ENCODE measurements at regions not wholly inside any gene's neighbourhood (a gene's known extent, or its start where the extent isn't known, plus 50 kb on each side); places are given as distances from the start of the nearest gene placed in this dataset.

DNA sequence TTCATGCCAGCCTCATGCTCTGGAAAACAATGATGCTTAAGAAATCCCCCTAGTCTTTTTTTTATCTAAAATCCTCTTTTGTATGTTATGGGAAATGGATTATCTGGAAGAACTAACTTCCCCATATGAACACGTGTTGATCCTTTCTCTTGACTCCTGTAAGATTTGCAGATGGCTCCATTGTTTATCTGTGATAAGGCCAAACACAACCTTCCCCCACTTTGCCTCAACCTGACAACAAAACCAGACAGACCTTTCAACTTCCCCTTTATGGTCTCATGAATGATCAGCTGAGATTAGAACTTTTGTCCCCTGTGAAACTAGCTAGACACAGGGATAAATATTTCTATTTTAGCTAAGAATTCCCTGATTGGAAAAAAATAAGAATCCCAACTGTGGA lies 828.0 kb upstream of the CDH2 start:
- Mint-ChIP-seq H3K4me1 (no peaks in the 10 kb centered on the region), H3K36me3 (no peaks in the 10 kb centered on the region), H3K9me3 (peaks cover 0 to 40% (median 6%) of the 10 kb centered on the region in 7 donors), H3K27me3 (no peaks in the 10 kb centered on the region), H3K27ac (no peak overlapping the region), H3K4me3 (no peak overlapping the region)
- Histone ChIP-seq H3K9me3 (ENCODE audit: control insufficient read depth in 2 of 2, low read length in 2 of 2) (peaks cover 5 to 25% of the 10 kb centered on the region in 2 experiments), H3K36me3 (ENCODE audit: control insufficient read depth, insufficient read depth, low read length) (no peaks in the 10 kb centered on the region), H3K4me3 (ENCODE audit: low read depth, low read length) (no peak overlapping the region), H3K27me3 (ENCODE audit: control insufficient read depth, insufficient read depth, low read length) (no peaks in the 10 kb centered on the region), H3K27ac (ENCODE audit: insufficient read depth, low read length, poor library complexity, severe bottlenecking) (no peak overlapping the region), H3K4me1 (ENCODE audit: control insufficient read depth, insufficient read depth, low read length, poor library complexity, severe bottlenecking) (no peaks in the 10 kb centered on the region)
- DNase-seq (no peak), ATAC-seq (ENCODE audit: low read depth in 2 of 2) (no peak)

DNA sequence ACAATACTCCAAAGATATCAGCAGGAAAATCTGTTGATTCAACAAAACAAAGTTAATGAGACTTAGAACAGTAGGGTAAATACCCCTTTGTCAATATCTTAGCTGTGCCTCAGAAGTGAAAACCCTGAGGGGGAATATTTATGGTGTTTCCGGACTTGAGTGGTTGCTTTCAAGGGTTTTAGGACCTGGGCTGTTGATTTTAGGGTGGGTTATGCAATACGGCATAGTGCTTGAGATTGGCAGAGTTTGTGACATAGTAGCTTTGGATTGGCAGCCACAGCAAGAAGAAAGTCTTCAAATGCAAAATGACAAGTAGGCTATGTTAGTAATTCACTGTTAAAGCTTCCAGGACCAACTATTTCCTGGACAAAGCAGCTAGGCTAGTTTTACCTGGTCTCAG lies 826.3 kb upstream of the CDH2 start:
- Histone ChIP-seq H3K4me3 (ENCODE audit: low read depth, low read length) (no peak overlapping the region), H3K4me1 (ENCODE audit: control insufficient read depth, insufficient read depth, low read length, poor library complexity, severe bottlenecking) (no peaks in the 10 kb centered on the region), H3K27ac (ENCODE audit: insufficient read depth, low read length, poor library complexity, severe bottlenecking) (no peak overlapping the region), H3K36me3 (ENCODE audit: control insufficient read depth, insufficient read depth, low read length) (no peaks in the 10 kb centered on the region), H3K9me3 (ENCODE audit: control insufficient read depth in 2 of 2, low read length in 2 of 2) (peaks cover 7 to 23% of the 10 kb centered on the region in 2 experiments), H3K27me3 (ENCODE audit: control insufficient read depth, insufficient read depth, low read length) (no peaks in the 10 kb centered on the region)
- H3K27me3 Mint-ChIP-seq: no peaks in the 10 kb centered on the region
- DNase-seq (no peak), ATAC-seq (ENCODE audit: low read depth in 2 of 2) (no peak)
- H3K4me1 Mint-ChIP-seq: no peaks in the 10 kb centered on the region
- H3K9me3 Mint-ChIP-seq: peaks cover 0 to 39% (median 12%) of the 10 kb centered on the region in 7 donors
- no peak overlapping the region for H3K27ac Mint-ChIP-seq
- no peak overlapping the region for H3K4me3 Mint-ChIP-seq
- H3K36me3 Mint-ChIP-seq: no peaks in the 10 kb centered on the region

DNA sequence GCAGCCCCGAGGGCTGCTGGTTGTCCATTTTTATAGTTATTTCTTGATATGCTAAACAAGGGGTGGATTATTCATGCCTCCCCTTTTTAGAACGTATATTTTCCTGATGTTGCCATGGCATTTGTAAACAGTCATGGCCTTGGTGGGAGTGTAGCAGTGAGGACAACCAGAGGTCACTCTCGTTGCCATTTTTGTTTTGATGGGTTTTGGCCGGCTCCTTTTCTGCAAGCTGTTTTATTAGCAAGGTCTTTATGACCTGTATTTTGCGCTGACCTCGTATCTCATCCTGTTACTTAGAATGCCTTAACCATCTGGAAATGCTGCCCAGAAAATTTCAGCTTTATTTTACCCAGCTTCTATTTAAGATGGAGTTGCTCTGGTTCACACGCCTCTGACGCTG lies 825.8 kb upstream of the CDH2 start:
- Histone ChIP-seq H3K36me3 (ENCODE audit: control insufficient read depth, insufficient read depth, low read length) (no peaks in the 10 kb centered on the region), H3K27ac (ENCODE audit: insufficient read depth, low read length, poor library complexity, severe bottlenecking) (no peak overlapping the region), H3K9me3 (ENCODE audit: control insufficient read depth in 2 of 2, low read length in 2 of 2) (peaks cover 7 to 18% of the 10 kb centered on the region in 2 experiments), H3K4me3 (ENCODE audit: low read depth, low read length) (no peak overlapping the region), H3K27me3 (ENCODE audit: control insufficient read depth, insufficient read depth, low read length) (no peaks in the 10 kb centered on the region), H3K4me1 (ENCODE audit: control insufficient read depth, insufficient read depth, low read length, poor library complexity, severe bottlenecking) (no peaks in the 10 kb centered on the region)
- Mint-ChIP-seq H3K27ac (no peak overlapping the region), H3K9me3 (peaks cover 0 to 34% (median 8%) of the 10 kb centered on the region in 7 donors), H3K27me3 (no peaks in the 10 kb centered on the region), H3K4me1 (no peaks in the 10 kb centered on the region), H3K4me3 (no peak overlapping the region), H3K36me3 (no peaks in the 10 kb centered on the region)
- ATAC-seq (ENCODE audit: low read depth in 2 of 2) (no peak), DNase-seq (no peak)

DNA sequence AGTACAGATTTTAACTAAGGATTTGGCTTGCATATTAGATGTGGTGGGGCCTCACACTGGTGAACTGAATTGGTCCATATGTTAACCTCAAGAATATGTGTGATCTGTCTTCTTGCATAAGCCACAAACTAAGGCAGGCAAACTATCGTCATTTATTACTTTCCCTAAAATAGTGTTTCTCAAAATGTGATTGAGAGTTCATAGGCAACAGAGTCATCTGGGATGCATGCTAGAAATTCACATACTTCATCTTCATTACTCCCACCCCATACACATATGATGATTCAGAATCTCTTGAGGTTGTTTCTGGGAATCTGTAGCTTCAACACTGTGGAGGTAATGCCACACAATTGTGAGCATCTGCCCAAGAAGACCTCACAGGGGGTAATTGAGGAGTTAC lies 822.8 kb upstream of the CDH2 start:
- H3K4me3 ChIP-seq (ENCODE audit: low read depth, low read length): no peak overlapping the region
- Mint-ChIP-seq H3K27ac (no peak overlapping the region), H3K9me3 (peaks cover 0 to 35% (median 11%) of the 10 kb centered on the region in 7 donors), H3K36me3 (no peaks in the 10 kb centered on the region), H3K4me1 (no peaks in the 10 kb centered on the region), H3K4me3 (no peak overlapping the region), H3K27me3 (no peaks in the 10 kb centered on the region)
- no peaks in the 10 kb centered on the region for H3K36me3 ChIP-seq (ENCODE audit: control insufficient read depth, insufficient read depth, low read length)
- H3K4me1 ChIP-seq (ENCODE audit: control insufficient read depth, insufficient read depth, low read length, poor library complexity, severe bottlenecking): no peaks in the 10 kb centered on the region
- ATAC-seq (ENCODE audit: low read depth in 2 of 2) (no peak), DNase-seq (no peak)
- H3K27me3 ChIP-seq (ENCODE audit: control insufficient read depth, insufficient read depth, low read length): no peaks in the 10 kb centered on the region
- peaks cover 4 to 18% of the 10 kb centered on the region in 2 experiments for H3K9me3 ChIP-seq (ENCODE audit: control insufficient read depth in 2 of 2, low read length in 2 of 2)
- H3K27ac ChIP-seq (ENCODE audit: insufficient read depth, low read length, poor library complexity, severe bottlenecking): no peak overlapping the region

DNA sequence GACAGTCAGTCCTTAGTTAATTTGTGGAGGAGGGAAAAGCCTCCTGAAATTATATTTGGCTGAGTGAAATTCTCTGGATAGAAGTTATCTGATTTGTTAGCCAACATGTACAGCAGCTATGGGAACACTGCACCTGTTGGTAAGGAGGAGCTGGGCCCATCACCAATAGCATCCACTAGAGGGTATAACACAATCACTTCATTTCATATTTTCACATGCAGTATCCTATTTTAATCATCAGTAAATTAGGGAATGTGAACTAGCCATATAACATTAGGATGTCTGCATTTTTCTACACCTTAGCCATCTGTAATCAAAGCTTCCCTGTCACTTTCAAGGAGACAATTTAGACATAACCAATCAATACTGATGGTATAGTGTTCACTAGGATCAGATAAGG lies 818.4 kb upstream of the CDH2 start:
- Mint-ChIP-seq H3K4me1 (no peaks in the 10 kb centered on the region), H3K9me3 (peaks cover 0 to 27% (median 13%) of the 10 kb centered on the region in 7 donors), H3K36me3 (no peaks in the 10 kb centered on the region), H3K27me3 (no peaks in the 10 kb centered on the region), H3K4me3 (no peak overlapping the region), H3K27ac (no peak overlapping the region)
- ATAC-seq (ENCODE audit: low read depth in 2 of 2): no peak
- Histone ChIP-seq H3K27ac (ENCODE audit: insufficient read depth, low read length, poor library complexity, severe bottlenecking) (no peak overlapping the region), H3K27me3 (ENCODE audit: control insufficient read depth, insufficient read depth, low read length) (no peaks in the 10 kb centered on the region), H3K4me3 (ENCODE audit: low read depth, low read length) (no peak overlapping the region), H3K9me3 (ENCODE audit: control insufficient read depth in 2 of 2, low read length in 2 of 2) (peaks cover 0 to 8% of the 10 kb centered on the region in 2 experiments), H3K4me1 (ENCODE audit: control insufficient read depth, insufficient read depth, low read length, poor library complexity, severe bottlenecking) (no peaks in the 10 kb centered on the region), H3K36me3 (ENCODE audit: control insufficient read depth, insufficient read depth, low read length) (no peaks in the 10 kb centered on the region)
- DNase-seq: no peak

DNA sequence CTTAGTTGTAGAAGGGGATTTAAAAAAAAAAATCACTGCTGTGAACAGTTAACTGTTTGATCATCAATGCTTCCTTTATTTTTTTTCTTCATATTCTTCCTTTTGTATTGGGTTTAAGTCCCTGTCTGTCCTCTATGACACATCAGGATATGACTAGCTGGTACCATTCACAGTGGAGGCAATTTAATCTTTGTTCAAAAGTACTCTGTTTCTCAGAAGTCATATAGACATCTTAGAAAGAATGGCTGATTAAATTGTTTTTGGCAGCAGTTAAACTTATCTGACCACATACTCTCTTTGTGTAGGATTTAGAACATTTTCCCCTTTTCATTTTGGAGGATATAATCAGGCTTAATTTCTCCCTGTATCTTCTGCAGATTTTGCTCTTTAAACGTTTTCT lies 807.8 kb upstream of the CDH2 start:
- Mint-ChIP-seq H3K27ac (no peak overlapping the region), H3K4me3 (no peak overlapping the region), H3K4me1 (no peaks in the 10 kb centered on the region), H3K9me3 (peaks cover 1 to 18% (median 4%) of the 10 kb centered on the region in 7 donors), H3K36me3 (no peaks in the 10 kb centered on the region), H3K27me3 (no peaks in the 10 kb centered on the region)
- H3K4me3 ChIP-seq (ENCODE audit: low read depth, low read length): no peak overlapping the region
- H3K27me3 ChIP-seq (ENCODE audit: control insufficient read depth, insufficient read depth, low read length): no peaks in the 10 kb centered on the region
- H3K4me1 ChIP-seq (ENCODE audit: control insufficient read depth, insufficient read depth, low read length, poor library complexity, severe bottlenecking): no peaks in the 10 kb centered on the region
- peaks cover 0 to 4% of the 10 kb centered on the region in 2 experiments for H3K9me3 ChIP-seq (ENCODE audit: control insufficient read depth in 2 of 2, low read length in 2 of 2)
- H3K27ac ChIP-seq (ENCODE audit: insufficient read depth, low read length, poor library complexity, severe bottlenecking): no peak overlapping the region
- H3K36me3 ChIP-seq (ENCODE audit: control insufficient read depth, insufficient read depth, low read length): no peaks in the 10 kb centered on the region
- DNase-seq (no peak), ATAC-seq (ENCODE audit: low read depth in 2 of 2) (no peak)

DNA sequence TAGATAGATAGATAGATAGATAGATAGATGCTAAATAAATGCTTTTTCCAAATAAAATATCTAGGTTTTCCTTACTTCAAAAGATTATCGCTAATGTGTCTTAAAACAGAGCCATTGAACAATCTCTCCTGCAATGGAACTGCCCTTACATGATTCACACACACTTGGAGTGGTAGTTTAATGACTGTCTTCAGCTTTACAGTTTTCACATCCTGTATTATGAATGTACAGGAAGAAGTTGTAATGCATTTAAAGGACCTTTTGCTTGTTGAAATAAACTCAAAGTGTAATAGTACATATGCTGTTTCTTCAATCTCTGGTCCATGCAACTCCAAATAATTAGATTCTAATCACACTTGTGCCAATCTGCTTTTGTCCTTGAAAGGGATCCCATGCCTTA lies 797.6 kb upstream of the CDH2 start:
- ATAC-seq (ENCODE audit: low read depth in 2 of 2) (no peak), DNase-seq (no peak)
- H3K4me3 ChIP-seq (ENCODE audit: low read depth, low read length): no peak overlapping the region
- Mint-ChIP-seq H3K9me3 (peaks cover 4 to 38% (median 17%) of the 10 kb centered on the region in 7 donors), H3K27me3 (no peaks in the 10 kb centered on the region), H3K4me3 (no peak overlapping the region), H3K36me3 (no peaks in the 10 kb centered on the region), H3K27ac (no peak overlapping the region), H3K4me1 (no peaks in the 10 kb centered on the region)
- peaks cover 2 to 14% of the 10 kb centered on the region in 2 experiments for H3K9me3 ChIP-seq (ENCODE audit: control insufficient read depth in 2 of 2, low read length in 2 of 2)
- no peaks in the 10 kb centered on the region for H3K4me1 ChIP-seq (ENCODE audit: control insufficient read depth, insufficient read depth, low read length, poor library complexity, severe bottlenecking)
- no peak overlapping the region for H3K27ac ChIP-seq (ENCODE audit: insufficient read depth, low read length, poor library complexity, severe bottlenecking)
- H3K27me3 ChIP-seq (ENCODE audit: control insufficient read depth, insufficient read depth, low read length): no peaks in the 10 kb centered on the region
- no peaks in the 10 kb centered on the region for H3K36me3 ChIP-seq (ENCODE audit: control insufficient read depth, insufficient read depth, low read length)

DNA sequence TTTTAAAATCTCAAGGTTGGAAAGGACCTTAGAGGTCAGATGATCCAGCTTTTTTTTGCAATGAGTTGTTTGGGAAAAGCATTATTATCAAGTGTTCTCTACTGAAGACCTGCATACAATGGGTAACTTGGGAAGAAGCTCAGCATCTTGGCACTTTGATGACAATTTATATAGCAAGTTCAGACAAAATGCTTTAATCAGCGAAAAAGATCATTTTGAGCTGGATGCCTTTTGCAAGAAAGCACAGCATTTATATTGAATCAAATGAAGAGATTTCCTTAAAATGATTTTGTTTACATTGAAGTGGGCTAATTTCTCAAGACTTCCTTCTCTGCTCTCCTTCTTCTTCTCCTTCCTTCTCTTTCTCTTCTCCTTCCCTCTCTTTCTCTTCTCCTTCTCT lies 796.4 kb upstream of the CDH2 start:
- no peak for DNase-seq
- H3K4me3 ChIP-seq (ENCODE audit: low read depth, low read length): no peak overlapping the region
- no peak overlapping the region for H3K4me3 Mint-ChIP-seq
- H3K36me3 ChIP-seq (ENCODE audit: control insufficient read depth, insufficient read depth, low read length): no peaks in the 10 kb centered on the region
- no peak for ATAC-seq (ENCODE audit: low read depth in 2 of 2)
- H3K4me1 ChIP-seq (ENCODE audit: control insufficient read depth, insufficient read depth, low read length, poor library complexity, severe bottlenecking): no peaks in the 10 kb centered on the region
- no peaks in the 10 kb centered on the region for H3K4me1 Mint-ChIP-seq
- H3K9me3 Mint-ChIP-seq: peaks cover 8 to 40% (median 20%) of the 10 kb centered on the region in 7 donors
- H3K27me3 ChIP-seq (ENCODE audit: control insufficient read depth, insufficient read depth, low read length): no peaks in the 10 kb centered on the region
- no peak overlapping the region for H3K27ac Mint-ChIP-seq
- H3K36me3 Mint-ChIP-seq: no peaks in the 10 kb centered on the region
- no peaks in the 10 kb centered on the region for H3K27me3 Mint-ChIP-seq
- peaks cover 2 to 20% of the 10 kb centered on the region in 2 experiments for H3K9me3 ChIP-seq (ENCODE audit: control insufficient read depth in 2 of 2, low read length in 2 of 2)
- no peak overlapping the region for H3K27ac ChIP-seq (ENCODE audit: insufficient read depth, low read length, poor library complexity, severe bottlenecking)

All from CD4-positive, CD25-positive, alpha-beta regulatory T cell (primary cell).